Activated CD8-positive, alpha-beta memory T cell treated with anti-CD3 and anti-CD28 coated beads, Interleukin-2, amount 50 U/mL, for 1 hour (primary cell): ENCODE measurements at regions not wholly inside any gene's neighbourhood (a gene's known extent, or its start where the extent isn't known, plus 50 kb on each side); places are given as distances from the start of the nearest gene placed in this dataset.

Experiments used
- DNase-seq: peaks from one replicate; pipeline ENCODE4 v3.0.0-alpha.2; 2020; ENCODE audit errors: extremely low read depth

GRCh38 chr11:95308512-95309035 is 77.6 kb upstream of the SESN3 start:
- no peak for DNase-seq

GRCh38 chr11:95307286-95307685 is 76.3 kb upstream of the SESN3 start:
- no peak for DNase-seq

DNA sequence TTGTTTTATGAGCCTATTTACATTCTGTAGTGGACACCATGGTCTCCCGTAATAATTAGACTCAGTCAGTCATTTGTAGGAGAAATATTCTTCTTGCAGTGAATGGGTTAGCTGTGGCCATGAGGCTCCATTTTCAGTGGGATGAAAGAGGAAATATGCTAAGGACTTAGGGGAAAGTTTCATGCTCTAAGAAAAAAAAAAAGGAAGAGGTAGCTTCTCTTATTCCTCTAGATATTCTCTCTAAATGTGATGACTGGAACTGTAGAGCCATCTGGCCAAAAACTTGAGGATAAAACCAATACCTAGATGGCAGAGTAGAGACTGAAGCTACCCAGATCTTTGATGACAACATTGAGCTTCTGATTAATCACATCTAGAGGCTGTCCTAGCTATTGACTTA is 75.8 kb upstream of the SESN3 start:
- DNase-seq: no peak

DNA sequence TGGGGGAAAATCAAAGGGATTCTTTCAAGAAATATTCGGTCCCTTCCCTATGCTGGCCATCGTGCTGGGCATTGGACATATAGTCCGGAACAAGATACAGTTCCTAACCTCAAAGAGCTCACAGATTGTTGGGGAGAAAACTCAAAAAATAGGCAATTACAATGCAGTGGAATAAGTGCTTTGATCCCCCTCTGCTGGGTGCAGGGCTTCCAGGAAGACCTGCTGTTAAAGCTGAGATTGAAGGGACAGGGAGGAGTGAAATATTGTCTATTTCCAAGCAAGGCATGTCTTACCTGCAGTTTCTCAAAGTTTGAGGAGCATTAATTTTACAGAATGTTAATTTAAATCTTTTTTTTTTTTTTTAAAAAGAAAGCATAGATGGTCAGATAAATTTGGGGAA is 75.1 kb upstream of the SESN3 start:
- no peak for DNase-seq

- DNase-seq: no peak
Observed at GRCh38 chr11:95305705-95306104, 74.7 kb upstream of the SESN3 start.

- no peak for DNase-seq
Observed at GRCh38 chr11:95304777-95305176, 73.8 kb upstream of the SESN3 start.

DNA sequence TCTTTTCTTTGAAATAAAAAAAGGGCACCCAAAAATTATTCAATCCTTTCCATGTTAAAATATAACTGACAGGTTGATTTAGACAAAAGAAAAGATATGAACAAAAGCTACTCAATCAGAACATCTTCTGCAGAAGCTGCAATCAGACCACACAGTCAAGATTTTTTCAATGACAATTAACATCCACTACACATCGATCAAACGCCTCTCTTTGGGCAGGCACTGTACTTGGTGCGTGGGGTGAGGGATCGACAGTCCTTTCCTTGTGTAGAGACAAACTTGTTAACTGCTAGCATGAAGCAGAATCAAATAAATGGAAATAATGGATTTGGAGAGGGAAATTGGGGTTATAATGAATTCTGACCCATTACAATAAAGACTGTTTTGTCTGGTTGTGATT is 71.2 kb upstream of the SESN3 start:
- DNase-seq: no peak

GRCh38 chr11:95301474-95301873 is 70.5 kb upstream of the SESN3 start:
- DNase-seq: no peak

- no peak for DNase-seq
Observed at GRCh38 chr11:95299078-95299679, 68.2 kb upstream of the SESN3 start.

DNA sequence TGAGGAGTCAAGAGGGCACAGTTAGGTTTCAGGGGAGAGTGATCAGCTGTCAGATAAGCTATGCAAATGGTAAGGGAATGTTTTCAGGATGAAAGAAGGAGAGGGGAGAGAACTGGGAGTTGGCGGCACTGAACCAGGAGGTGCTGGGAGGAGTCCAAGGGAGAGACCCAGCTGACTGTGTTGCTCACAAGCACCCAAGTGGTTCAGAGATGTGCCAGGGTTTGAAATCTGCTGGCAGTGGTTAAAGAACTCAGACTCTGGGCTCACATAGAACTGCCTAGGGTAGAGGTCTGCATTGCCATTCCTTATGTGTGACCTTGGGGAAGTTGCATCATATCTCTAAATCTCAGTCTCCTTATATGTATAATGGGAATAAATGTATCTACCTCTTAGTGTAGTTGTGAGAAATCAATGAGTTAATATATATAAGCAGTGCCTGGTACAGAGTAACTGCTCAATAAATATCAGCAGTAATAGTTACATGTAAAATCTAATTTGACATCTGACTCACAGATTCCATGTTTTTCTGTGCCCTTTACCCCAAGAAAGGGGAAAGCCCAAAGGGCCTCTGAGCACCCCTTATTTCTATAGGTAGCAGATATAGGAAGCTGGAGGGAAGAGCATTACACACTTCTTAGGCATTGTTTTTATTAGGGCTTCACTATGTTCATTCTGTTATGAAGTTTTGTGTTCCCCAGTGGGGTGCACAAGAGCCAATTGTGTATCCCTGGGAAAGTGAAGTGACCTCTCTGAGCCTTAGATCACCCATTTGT is 66.9 kb upstream of the SESN3 start:
- no peak for DNase-seq

GRCh38 chr11:95296621-95297025 is 65.6 kb upstream of the SESN3 start:
- no peak for DNase-seq

- DNase-seq: no peak
Observed at GRCh38 chr11:95296165-95296564, 65.2 kb upstream of the SESN3 start.

DNA sequence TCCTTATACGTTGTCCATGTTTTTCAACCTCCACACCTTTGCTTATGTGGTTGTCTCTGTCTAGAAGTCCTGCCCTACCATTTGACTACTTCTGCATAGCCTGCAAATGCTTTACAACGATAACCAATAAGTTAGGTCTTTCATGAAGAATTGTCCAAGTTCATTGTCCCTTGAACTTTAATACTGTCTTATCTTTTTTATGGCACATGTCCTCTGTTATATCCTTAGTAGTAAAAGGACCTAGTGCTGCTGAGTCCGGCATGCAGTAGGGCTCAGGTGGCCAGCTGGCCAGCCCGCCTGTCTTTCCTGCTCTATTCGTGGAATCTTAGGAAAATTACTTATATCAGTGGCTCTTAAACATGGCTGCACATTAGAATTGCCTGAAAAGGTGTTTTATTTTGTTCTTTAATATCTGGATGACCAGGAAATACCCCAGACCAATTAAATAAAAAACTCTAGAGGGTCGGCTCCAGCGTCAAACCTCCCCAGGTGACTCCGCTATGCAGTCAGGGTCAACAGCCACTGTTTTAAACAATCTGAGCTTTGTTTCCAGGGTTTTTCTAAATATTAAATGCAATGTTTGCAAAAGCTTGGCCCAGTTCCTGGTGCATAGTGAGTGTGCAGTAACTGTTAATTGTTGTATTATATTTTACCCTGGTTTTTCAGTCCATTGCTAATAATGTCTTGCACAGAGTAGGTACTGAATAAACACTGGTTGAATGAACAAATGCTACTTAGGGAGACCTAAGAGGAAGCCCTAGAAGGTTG is 64.6 kb upstream of the SESN3 start:
- DNase-seq: no peak

- no peak for DNase-seq
Observed at GRCh38 chr11:95294701-95295100, 63.7 kb upstream of the SESN3 start.

DNA sequence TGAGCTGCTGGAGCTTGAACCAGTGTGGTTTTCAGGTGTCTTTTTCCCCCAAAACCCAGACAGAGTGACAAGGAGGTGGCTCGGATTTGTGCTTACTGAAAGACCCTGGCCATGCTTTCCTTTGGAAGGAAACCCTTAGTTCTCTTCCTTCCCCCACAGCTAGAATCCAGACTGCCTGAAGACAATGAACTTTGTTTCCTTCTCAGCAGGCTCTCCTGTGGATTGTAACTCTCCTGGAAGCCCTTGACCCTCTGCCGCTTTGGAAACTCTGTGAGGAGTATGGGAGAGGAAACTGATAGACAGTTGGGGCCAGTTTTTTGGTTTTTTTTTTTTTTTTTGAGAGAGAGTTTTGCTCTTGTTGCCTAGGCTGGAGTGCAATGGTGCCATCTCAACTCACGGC is 62.1 kb upstream of the SESN3 start:
- no peak for DNase-seq

DNA sequence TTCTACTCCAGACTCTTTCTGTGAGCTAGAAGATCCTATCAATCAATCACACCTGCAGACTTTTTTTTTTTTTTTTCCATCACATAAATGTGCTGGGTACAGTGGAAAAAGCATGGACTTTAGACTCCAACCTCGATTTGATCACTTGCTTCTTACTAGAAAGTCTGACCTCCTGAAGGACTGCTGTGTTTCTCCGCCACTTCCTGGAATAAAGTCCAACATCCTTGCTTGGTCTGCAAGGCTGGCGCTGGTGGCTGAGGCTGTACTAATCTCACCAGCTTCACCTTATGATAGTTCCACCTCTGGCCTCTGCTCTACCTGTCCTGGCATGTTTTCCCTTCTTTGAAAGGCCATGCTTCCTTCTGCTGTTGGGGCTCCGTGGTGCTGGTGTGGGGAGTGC is 60.9 kb upstream of the SESN3 start:
- no peak for DNase-seq

- no peak for DNase-seq
Observed at GRCh38 chr11:95289378-95290101, 58.5 kb upstream of the SESN3 start.

- no peak for DNase-seq
Observed at GRCh38 chr11:95284057-95285052, 53.4 kb upstream of the SESN3 start.

DNA sequence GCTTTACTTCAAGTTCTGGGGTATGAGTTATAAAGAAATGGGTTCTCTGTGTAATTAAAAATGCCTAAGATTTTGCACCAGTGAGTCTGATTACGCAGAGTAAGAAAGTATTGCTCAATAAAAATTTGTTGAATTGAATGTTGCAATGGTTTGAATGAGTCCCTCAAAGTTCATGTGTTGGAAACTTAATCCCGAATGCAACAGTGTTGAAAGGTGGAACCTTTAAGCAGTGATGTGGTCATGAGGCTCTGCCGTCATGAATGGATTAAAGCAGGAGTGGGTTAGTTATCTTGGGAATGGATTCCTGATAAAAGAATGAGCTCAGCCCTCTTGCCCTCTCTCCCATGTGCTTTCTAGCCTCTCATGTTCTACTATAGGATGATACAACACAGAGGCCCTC is 52.6 kb upstream of the SESN3 start:
- no peak for DNase-seq

DNA sequence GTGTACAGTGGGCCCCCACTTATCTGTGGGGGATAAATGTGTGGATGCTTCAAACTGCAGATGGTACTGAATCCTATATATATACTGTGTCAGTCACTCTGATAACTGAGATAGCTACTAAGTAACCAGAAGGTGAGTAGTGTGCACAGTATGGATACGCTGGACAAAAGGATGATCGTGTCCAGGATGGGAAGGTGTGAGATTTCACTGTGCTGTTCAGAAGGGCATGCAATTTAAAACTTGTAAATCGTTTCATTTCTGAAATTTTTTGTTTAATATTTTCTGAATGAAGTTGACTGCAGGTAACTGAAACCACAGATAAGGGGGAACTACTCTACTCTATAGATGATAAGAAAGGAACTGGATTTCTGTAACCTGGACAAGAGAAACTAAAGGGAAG is 52.1 kb upstream of the SESN3 start:
- DNase-seq: no peak

GRCh38 chr11:95282291-95282751 is 51.3 kb upstream of the SESN3 start:
- DNase-seq: no peak
